CD14-positive monocyte (primary cell): ENCODE measurements at regions not wholly inside any gene's neighbourhood (a gene's known extent, or its start where the extent isn't known, plus 50 kb on each side); places are given as distances from the start of the nearest gene placed in this dataset.

Source experiments
- DNase-seq, 3 donors: peaks; one replicate each; pipeline ENCODE4 v3.0.0-alpha.2; 2011 to 2022
- H2AFZ ChIP-seq: 2 replicates; pipeline ENCODE4 v1.6.0; 2012; ENCODE audit warnings: mild to moderate bottlenecking, low read depth, low read length, inconsistent platforms; ENCODE audit not compliant: insufficient read depth, poor library complexity, severe bottlenecking
- H3K27ac ChIP-seq, 2 donors: 1 replicate in 1 of 2; 2 replicates in 1 of 2; pipeline ENCODE4 v1.5.1; 2012 to 2013; ENCODE audit warnings: low read length in 2 of 2, control low read depth in 1 of 2, inconsistent platforms in 1 of 2, low read depth in 1 of 2, mild to moderate bottlenecking in 1 of 2
- H3K27me3 ChIP-seq, 2 donors: one replicate each; pipeline versions ENCODE4 v1.6.0 to v1.6.1; 2011 to 2013; ENCODE audit warnings: low read length in 2 of 2; ENCODE audit not compliant: control insufficient read depth in 2 of 2, insufficient read depth in 2 of 2
- H3K36me3 ChIP-seq, 2 donors: replicated peaks in 1 of 2; 1 replicate in 1 of 2; 2 replicates in 1 of 2; pipeline versions ENCODE4 v1.5.1 to v1.6.1; 2012 to 2013; ENCODE audit warnings: low read length in 2 of 2, control low read depth in 1 of 2, inconsistent platforms in 1 of 2, mild to moderate bottlenecking in 1 of 2; ENCODE audit not compliant: insufficient read depth in 2 of 2, control insufficient read depth in 1 of 2
- H3K4me1 ChIP-seq, 2 donors: 1 replicate in 1 of 2; 2 replicates in 1 of 2; pipeline versions ENCODE4 v1.5.1 to v1.6.1; 2012 to 2013; ENCODE audit warnings: low read length in 2 of 2, control low read depth in 1 of 2, inconsistent platforms in 1 of 2, mild to moderate bottlenecking in 1 of 2, moderate library complexity in 1 of 2; ENCODE audit not compliant: insufficient read depth in 2 of 2, control insufficient read depth in 1 of 2
- H3K4me2 ChIP-seq: replicated peaks from 2 replicates; pipeline ENCODE3; 2012; ENCODE audit warnings: low read length, moderate library complexity, mild to moderate bottlenecking; ENCODE audit not compliant: poor library complexity, severe bottlenecking; ENCODE audit errors: extremely low read depth
- H3K4me3 ChIP-seq, 3 experiments: fragments of 200-600 bp in 1 of 3; sonication (generic) in 1 of 3; replicated peaks in 1 of 3; 1 replicate in 2 of 3; 2 replicates in 1 of 3; pipeline ENCODE4 v1.5.1; 2011 to 2013; ENCODE audit warnings: low read length in 3 of 3, mild to moderate bottlenecking in 3 of 3, control low read depth in 2 of 3, low read depth in 2 of 3, inconsistent platforms in 1 of 3, moderate library complexity in 1 of 3
- H3K79me2 ChIP-seq: 2 replicates; pipeline ENCODE4 v1.6.0; 2012; ENCODE audit warnings: mild to moderate bottlenecking, control low read depth, inconsistent platforms, low read length, moderate library complexity; ENCODE audit not compliant: insufficient read depth
- H3K9ac ChIP-seq: 2 replicates; pipeline ENCODE4 v1.6.0; 2017; ENCODE audit warnings: low read length, mild to moderate bottlenecking; ENCODE audit not compliant: insufficient read depth, poor library complexity, severe bottlenecking
- H3K9me3 ChIP-seq, 2 donors: replicated peaks in 1 of 2; 1 replicate in 1 of 2; 2 replicates in 1 of 2; pipeline versions ENCODE4 v1.5.1 to v1.6.1; 2012 to 2013; ENCODE audit warnings: low read length in 2 of 2, control low read depth in 1 of 2; ENCODE audit not compliant: control insufficient read depth in 1 of 2, insufficient read depth in 1 of 2
- H4K20me1 ChIP-seq: 2 replicates; pipeline ENCODE4 v1.6.0; 2012; ENCODE audit warnings: mild to moderate bottlenecking, low read length, control low read depth, moderate library complexity; ENCODE audit not compliant: insufficient read depth
- H3K27ac Mint-ChIP-seq, 7 donors: one replicate each; pipeline ENCODE4 v1.8.0; 2020; ENCODE audit warnings: mild to moderate bottlenecking in 7 of 7, mixed read lengths in 7 of 7, moderate library complexity in 6 of 7, inconsistent platforms in 2 of 7
- H3K27me3 Mint-ChIP-seq, 3 donors: one replicate each; pipeline ENCODE4 v1.8.0; 2021 to 2022; ENCODE audit warnings: low read depth in 3 of 3, mild to moderate bottlenecking in 3 of 3, mixed read lengths in 3 of 3, moderate library complexity in 3 of 3, inconsistent platforms in 1 of 3
- H3K36me3 Mint-ChIP-seq, 2 donors: one replicate each; pipeline ENCODE4 v1.8.0; 2020; ENCODE audit warnings: mixed read lengths in 2 of 2, inconsistent platforms in 1 of 2, mild to moderate bottlenecking in 1 of 2
- H3K4me1 Mint-ChIP-seq: one replicate; pipeline ENCODE4 v1.8.0; 2020; ENCODE audit warnings: mild to moderate bottlenecking, mixed read lengths
- H3K4me3 Mint-ChIP-seq, 2 donors: one replicate each; pipeline ENCODE4 v1.8.0; 2020; ENCODE audit warnings: mild to moderate bottlenecking in 2 of 2, mixed read lengths in 2 of 2, moderate library complexity in 1 of 2
- H3K9me3 Mint-ChIP-seq, 7 donors: one replicate each; pipeline ENCODE4 v1.8.0; 2020 to 2022; ENCODE audit warnings: mixed read lengths in 7 of 7, mild to moderate bottlenecking in 6 of 7, moderate library complexity in 6 of 7, inconsistent platforms in 2 of 7
- WGBS: methylation state at CpG from one replicate; pipeline ENCODE4 v1.1.5; 2013; ENCODE audit warnings: missing lambda C conversion rate; ENCODE audit not compliant: insufficient coverage; 5-methylcytosine and 5-hydroxymethylcytosine counted together
- intact Hi-C, 2 donors: fragments of 100-400 bp; cut with micrococcal nuclease; formaldehyde crosslinking; loops; one replicate each; pipeline versions ENCODE4 v1.15.0 to v1.15.1; 2023
- TF ChIP-seq, protein P1 (sequence below): fragments of 200-600 bp; IDR thresholded peaks from one replicate; pipeline ENCODE4 v1.8.0; 2022; ENCODE audit warnings: antibody characterized with exemption, mild to moderate bottlenecking

DNA sequence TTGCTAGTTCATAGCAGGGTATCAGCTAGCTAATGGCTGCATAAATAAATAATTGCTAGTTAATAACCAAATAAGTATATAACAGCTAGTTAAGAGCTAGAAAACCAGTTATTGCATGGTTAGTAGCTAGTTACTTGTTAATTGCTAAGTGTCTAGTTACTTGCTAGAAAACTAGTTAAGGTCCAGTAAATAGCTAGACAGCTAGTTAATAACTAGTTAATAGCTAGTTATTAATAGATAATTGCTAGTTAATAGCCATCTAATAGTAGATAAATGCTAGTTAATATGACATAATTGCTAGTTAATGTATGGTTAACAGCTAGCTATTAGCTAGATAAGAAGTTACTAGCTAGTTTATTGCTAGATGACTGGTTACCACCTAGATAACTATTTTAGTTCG lies 629.9 kb upstream of the CT83 start:
- H3K4me1 Mint-ChIP-seq: no peaks in the 10 kb centered on the region
- H2AFZ ChIP-seq: no peak overlapping the region
- H3K79me2 ChIP-seq: no peaks in the 10 kb centered on the region
- no peaks in the 10 kb centered on the region for H3K4me1 ChIP-seq
- no peak overlapping the region for H3K4me2 ChIP-seq
- H4K20me1 ChIP-seq: no peaks in the 10 kb centered on the region
- H3K9me3 Mint-ChIP-seq: peaks cover 0 to 9% (median 0%) of the 10 kb centered on the region in 7 donors
- WGBS: no CpG with 5 or more reads among the region's 1 CpG
- H3K9me3 ChIP-seq: peaks cover under 1 to 50% of the 10 kb centered on the region in 2 donors
- H3K9ac ChIP-seq: no peak overlapping the region
- H3K27me3 Mint-ChIP-seq: no peaks in the 10 kb centered on the region
- H3K4me3 Mint-ChIP-seq: no peak overlapping the region
- H3K27me3 ChIP-seq: no peaks in the 10 kb centered on the region
- H3K4me3 ChIP-seq: no peak overlapping the region
- no peaks in the 10 kb centered on the region for H3K36me3 ChIP-seq
- TF ChIP-seq, protein P1, sequence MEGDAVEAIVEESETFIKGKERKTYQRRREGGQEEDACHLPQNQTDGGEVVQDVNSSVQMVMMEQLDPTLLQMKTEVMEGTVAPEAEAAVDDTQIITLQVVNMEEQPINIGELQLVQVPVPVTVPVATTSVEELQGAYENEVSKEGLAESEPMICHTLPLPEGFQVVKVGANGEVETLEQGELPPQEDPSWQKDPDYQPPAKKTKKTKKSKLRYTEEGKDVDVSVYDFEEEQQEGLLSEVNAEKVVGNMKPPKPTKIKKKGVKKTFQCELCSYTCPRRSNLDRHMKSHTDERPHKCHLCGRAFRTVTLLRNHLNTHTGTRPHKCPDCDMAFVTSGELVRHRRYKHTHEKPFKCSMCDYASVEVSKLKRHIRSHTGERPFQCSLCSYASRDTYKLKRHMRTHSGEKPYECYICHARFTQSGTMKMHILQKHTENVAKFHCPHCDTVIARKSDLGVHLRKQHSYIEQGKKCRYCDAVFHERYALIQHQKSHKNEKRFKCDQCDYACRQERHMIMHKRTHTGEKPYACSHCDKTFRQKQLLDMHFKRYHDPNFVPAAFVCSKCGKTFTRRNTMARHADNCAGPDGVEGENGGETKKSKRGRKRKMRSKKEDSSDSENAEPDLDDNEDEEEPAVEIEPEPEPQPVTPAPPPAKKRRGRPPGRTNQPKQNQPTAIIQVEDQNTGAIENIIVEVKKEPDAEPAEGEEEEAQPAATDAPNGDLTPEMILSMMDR: no peak
- H3K36me3 Mint-ChIP-seq: no peaks in the 10 kb centered on the region
- no peak overlapping the region for H3K27ac Mint-ChIP-seq
- intact Hi-C loops: no loop called here
- no peak for DNase-seq
- no peak overlapping the region for H3K27ac ChIP-seq

DNA sequence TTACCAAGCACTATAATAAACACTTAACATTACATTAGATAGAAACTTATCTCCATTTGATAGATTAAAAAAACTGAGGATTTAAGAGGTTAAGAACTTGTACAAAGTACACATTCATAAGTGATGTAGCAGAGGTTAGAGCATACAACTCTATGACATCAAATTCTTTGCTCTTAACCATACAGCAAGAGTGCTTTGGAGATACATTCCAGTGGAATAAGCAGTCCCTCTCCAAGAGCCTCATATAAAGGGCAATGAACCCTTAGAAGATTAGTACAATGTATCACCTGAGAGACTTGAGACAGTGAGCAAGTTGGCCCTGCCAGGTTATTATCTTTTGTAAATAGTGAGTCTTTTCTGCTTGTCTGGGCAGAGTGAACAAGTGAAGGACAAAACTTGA lies 600.4 kb upstream of the CT83 start:
- H3K36me3 ChIP-seq: no peaks in the 10 kb centered on the region
- H3K4me3 Mint-ChIP-seq: no peak overlapping the region
- H3K4me2 ChIP-seq: no peak overlapping the region
- no peak overlapping the region for H3K27ac ChIP-seq
- H2AFZ ChIP-seq: no peak overlapping the region
- H3K27me3 Mint-ChIP-seq: no peaks in the 10 kb centered on the region
- intact Hi-C loops: no loop called here
- H3K9me3 ChIP-seq: no peaks in the 10 kb centered on the region
- no peaks in the 10 kb centered on the region for H3K4me1 Mint-ChIP-seq
- DNase-seq: no peak
- no peaks in the 10 kb centered on the region for H3K36me3 Mint-ChIP-seq
- H3K9me3 Mint-ChIP-seq: peaks cover 0 to 4% (median 0%) of the 10 kb centered on the region in 7 donors
- H3K4me1 ChIP-seq: no peaks in the 10 kb centered on the region
- TF ChIP-seq, protein P1: no peak
- no peaks in the 10 kb centered on the region for H3K79me2 ChIP-seq
- no peak overlapping the region for H3K4me3 ChIP-seq
- H3K9ac ChIP-seq: no peak overlapping the region
- H3K27ac Mint-ChIP-seq: no peak overlapping the region
- no peaks in the 10 kb centered on the region for H3K27me3 ChIP-seq
- H4K20me1 ChIP-seq: no peaks in the 10 kb centered on the region
